ENCODE measurements at regions not wholly inside any gene's neighbourhood (a gene's known extent, or its start where the extent isn't known, plus 50 kb on each side); places are given as distances from the start of the nearest gene placed in this dataset.

DNA sequence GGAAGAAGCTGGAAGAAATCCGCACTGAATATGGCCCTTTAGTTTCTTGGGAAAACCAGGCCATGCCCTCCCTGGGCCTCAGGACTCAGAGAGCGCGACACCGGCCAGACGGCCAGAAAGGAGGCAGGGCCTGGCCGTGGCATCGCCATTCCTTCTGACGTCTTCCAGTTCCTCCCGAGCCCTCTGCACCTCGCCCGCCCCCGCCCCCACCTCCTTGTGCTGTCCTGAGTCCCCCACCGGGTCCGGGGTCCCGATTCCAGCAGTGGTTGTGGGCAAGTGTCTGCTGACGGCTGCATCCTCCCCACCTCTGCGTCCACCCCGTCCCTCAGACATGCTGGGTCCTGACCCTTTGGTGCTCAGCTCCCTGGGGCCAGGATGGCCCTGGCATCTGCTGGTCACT, 312.1 kb upstream of the SHH start:
- H3K27me3 Mint-ChIP-seq (ENCODE audit: low read depth), result no peaks in the 10 kb centered on the region
- no peak for DNase-seq (ENCODE audit: low read depth, low spot score)
- no peak overlapping the region for H3K4me3 Mint-ChIP-seq
- H3K27ac Mint-ChIP-seq (ENCODE audit: unreplicated experiment), result no peak overlapping the region
- TF ChIP-seq CTCF (conservative IDR thresholded peaks at IDR 0.05), result no peak
- H3K36me3 Mint-ChIP-seq (ENCODE audit: low read depth), result no peaks in the 10 kb centered on the region
- no peaks in the 10 kb centered on the region for H3K9me3 Mint-ChIP-seq
- H3K4me1 Mint-ChIP-seq, result no peaks in the 10 kb centered on the region

GRCh38 chr7:156123362-156123761, 311.1 kb upstream of the SHH start:
- Mint-ChIP-seq H3K4me1 (no peaks in the 10 kb centered on the region), H3K27me3 (ENCODE audit: low read depth) (no peaks in the 10 kb centered on the region), H3K27ac (ENCODE audit: unreplicated experiment) (no peak overlapping the region), H3K9me3 (no peaks in the 10 kb centered on the region), H3K36me3 (ENCODE audit: low read depth) (no peaks in the 10 kb centered on the region), H3K4me3 (no peak overlapping the region)
- DNase-seq (ENCODE audit: low read depth, low spot score), result no peak
- no peak for TF ChIP-seq CTCF (conservative IDR thresholded peaks at IDR 0.05)

- no peak for DNase-seq (ENCODE audit: low read depth, low spot score)
- Mint-ChIP-seq H3K4me1 (no peaks in the 10 kb centered on the region), H3K9me3 (no peaks in the 10 kb centered on the region), H3K27me3 (ENCODE audit: low read depth) (no peaks in the 10 kb centered on the region), H3K36me3 (ENCODE audit: low read depth) (no peaks in the 10 kb centered on the region), H3K27ac (ENCODE audit: unreplicated experiment) (peak overlapping the region; percentile 75), H3K4me3 (no peak overlapping the region)
- no peak for TF ChIP-seq CTCF (conservative IDR thresholded peaks at IDR 0.05)
These were observed 310.6 kb upstream of the SHH start for GRCh38 chr7:156122752-156123354.

GRCh38 chr7:156121956-156122355, 309.7 kb upstream of the SHH start:
- DNase-seq (ENCODE audit: low read depth, low spot score), result no peak
- H3K4me3 Mint-ChIP-seq, result no peak overlapping the region
- no peak overlapping the region for H3K27ac Mint-ChIP-seq (ENCODE audit: unreplicated experiment)
- no peak for TF ChIP-seq CTCF (conservative IDR thresholded peaks at IDR 0.05)
- no peaks in the 10 kb centered on the region for H3K9me3 Mint-ChIP-seq
- no peaks in the 10 kb centered on the region for H3K27me3 Mint-ChIP-seq (ENCODE audit: low read depth)
- no peaks in the 10 kb centered on the region for H3K4me1 Mint-ChIP-seq
- H3K36me3 Mint-ChIP-seq (ENCODE audit: low read depth), result no peaks in the 10 kb centered on the region

- no peaks in the 10 kb centered on the region for H3K4me1 Mint-ChIP-seq
- H3K9me3 Mint-ChIP-seq, result no peaks in the 10 kb centered on the region
- no peak for DNase-seq (ENCODE audit: low read depth, low spot score)
- no peaks in the 10 kb centered on the region for H3K27me3 Mint-ChIP-seq (ENCODE audit: low read depth)
- no peaks in the 10 kb centered on the region for H3K36me3 Mint-ChIP-seq (ENCODE audit: low read depth)
- TF ChIP-seq CTCF (conservative IDR thresholded peaks at IDR 0.05), result no peak
- H3K27ac Mint-ChIP-seq (ENCODE audit: unreplicated experiment), result no peak overlapping the region
- H3K4me3 Mint-ChIP-seq, result no peak overlapping the region
These were observed 309.2 kb upstream of the SHH start for GRCh38 chr7:156121434-156121833.
